Activated CD4-positive, alpha-beta T cell treated with anti-CD3 and anti-CD28 coated beads, Interleukin-2, amount 10 ng/mL, durations not matched to agents 7 days and 5 days (primary cell): ENCODE measurements at regions not wholly inside any gene's neighbourhood (a gene's known extent, or its start where the extent isn't known, plus 50 kb on each side); places are given as distances from the start of the nearest gene placed in this dataset.

ENCODE experiments used
- CTCF ChIA-PET: fragments of 350-600 bp; sonication (Branson Sonifier 250); formaldehyde crosslinking; loops from one replicate; lab custom pipeline; 2021; ENCODE audit warnings: antibody characterized with exemption; lab: Charles Lee
- POLR2A ChIA-PET: fragments of 350-600 bp; sonication (Branson Sonifier 250); formaldehyde crosslinking; loops from one replicate; lab custom pipeline; 2021; ENCODE audit warnings: antibody characterized with exemption; lab: Charles Lee
- DNase-seq: peaks from one replicate; pipeline ENCODE4 v3.0.0-alpha.2; 2020
- H3K27ac Mint-ChIP-seq: one replicate; pipeline ENCODE4 v1.8.0; 2021; ENCODE audit warnings: mild to moderate bottlenecking, moderate library complexity, mixed read lengths
- H3K27me3 Mint-ChIP-seq: one replicate; pipeline ENCODE4 v1.8.0; 2021; ENCODE audit warnings: mixed read lengths
- H3K36me3 Mint-ChIP-seq: one replicate; pipeline ENCODE4 v1.8.0; 2021; ENCODE audit warnings: low read depth, mixed read lengths
- H3K4me1 Mint-ChIP-seq: one replicate; pipeline ENCODE4 v1.8.0; 2021; ENCODE audit warnings: mixed read lengths
- H3K4me3 Mint-ChIP-seq: one replicate; pipeline ENCODE4 v1.8.0; 2021; ENCODE audit warnings: mild to moderate bottlenecking, moderate library complexity, mixed read lengths
- H3K9me3 Mint-ChIP-seq: one replicate; pipeline ENCODE4 v1.8.0; 2021; ENCODE audit warnings: mixed read lengths

GRCh38 chr2:155747531-155747930 lies 585.0 kb downstream of the NR4A2 start:
- Mint-ChIP-seq H3K36me3 (no peaks in the 10 kb centered on the region), H3K27ac (no peak overlapping the region), H3K27me3 (no peaks in the 10 kb centered on the region), H3K9me3 (peaks cover 5% of the 10 kb centered on the region), H3K4me1 (no peaks in the 10 kb centered on the region), H3K4me3 (no peak overlapping the region)
- ChIA-PET POLR2A (no interaction called here), CTCF (no interaction called here)
- no peak for DNase-seq

- H3K4me1 Mint-ChIP-seq: no peaks in the 10 kb centered on the region
- DNase-seq: no peak
- CTCF ChIA-PET: no interaction called here
- no peaks in the 10 kb centered on the region for H3K9me3 Mint-ChIP-seq
- no peak overlapping the region for H3K27ac Mint-ChIP-seq
- no peaks in the 10 kb centered on the region for H3K36me3 Mint-ChIP-seq
- H3K27me3 Mint-ChIP-seq: no peaks in the 10 kb centered on the region
- POLR2A ChIA-PET: no interaction called here
- H3K4me3 Mint-ChIP-seq: no peak overlapping the region
Measured at GRCh38 chr2:155733091-155733853, 599.2 kb downstream of the NR4A2 start.

GRCh38 chr2:155730804-155731203 lies 601.7 kb downstream of the NR4A2 start:
- ChIA-PET POLR2A (no interaction called here), CTCF (no interaction called here)
- Mint-ChIP-seq H3K4me3 (no peak overlapping the region), H3K27me3 (no peaks in the 10 kb centered on the region), H3K4me1 (no peaks in the 10 kb centered on the region), H3K36me3 (no peaks in the 10 kb centered on the region), H3K27ac (no peak overlapping the region), H3K9me3 (no peaks in the 10 kb centered on the region)
- DNase-seq: no peak

GRCh38 chr2:155727187-155727895 lies 605.2 kb downstream of the NR4A2 start:
- POLR2A ChIA-PET: no interaction called here
- H3K27me3 Mint-ChIP-seq: no peaks in the 10 kb centered on the region
- H3K4me1 Mint-ChIP-seq: no peaks in the 10 kb centered on the region
- DNase-seq: no peak
- no peak overlapping the region for H3K4me3 Mint-ChIP-seq
- CTCF ChIA-PET: no interaction called here
- H3K27ac Mint-ChIP-seq: no peak overlapping the region
- no peaks in the 10 kb centered on the region for H3K36me3 Mint-ChIP-seq
- H3K9me3 Mint-ChIP-seq: no peaks in the 10 kb centered on the region

GRCh38 chr2:155722290-155722689 lies 610.2 kb downstream of the NR4A2 start:
- POLR2A ChIA-PET: no interaction called here
- Mint-ChIP-seq H3K4me3 (no peak overlapping the region), H3K36me3 (no peaks in the 10 kb centered on the region), H3K9me3 (no peaks in the 10 kb centered on the region), H3K4me1 (no peaks in the 10 kb centered on the region), H3K27me3 (no peaks in the 10 kb centered on the region), H3K27ac (no peak overlapping the region)
- CTCF ChIA-PET: interaction anchor here (0.6 kb wide), 1 partner anchor 46 kb away, joined by 3 read pairs; no protein-coding TSS in a partner anchor
- no peak for DNase-seq

GRCh38 chr2:155715705-155716104 lies 616.8 kb downstream of the NR4A2 start:
- H3K4me1 Mint-ChIP-seq: no peaks in the 10 kb centered on the region
- H3K27me3 Mint-ChIP-seq: no peaks in the 10 kb centered on the region
- H3K27ac Mint-ChIP-seq: no peak overlapping the region
- DNase-seq: no peak
- H3K36me3 Mint-ChIP-seq: no peaks in the 10 kb centered on the region
- ChIA-PET CTCF (no interaction called here), POLR2A (no interaction called here)
- no peak overlapping the region for H3K4me3 Mint-ChIP-seq
- no peaks in the 10 kb centered on the region for H3K9me3 Mint-ChIP-seq

- Mint-ChIP-seq H3K4me1 (no peaks in the 10 kb centered on the region), H3K9me3 (no peaks in the 10 kb centered on the region), H3K36me3 (no peaks in the 10 kb centered on the region), H3K4me3 (no peak overlapping the region), H3K27ac (no peak overlapping the region), H3K27me3 (no peaks in the 10 kb centered on the region)
- ChIA-PET CTCF (no interaction called here), POLR2A (no interaction called here)
- DNase-seq: no peak
Measured at GRCh38 chr2:155714983-155715382, 617.5 kb downstream of the NR4A2 start.

GRCh38 chr2:155708071-155708470 lies 624.5 kb downstream of the NR4A2 start:
- POLR2A ChIA-PET: no interaction called here
- H3K4me3 Mint-ChIP-seq: no peak overlapping the region
- CTCF ChIA-PET: no interaction called here
- H3K4me1 Mint-ChIP-seq: no peaks in the 10 kb centered on the region
- H3K9me3 Mint-ChIP-seq: no peaks in the 10 kb centered on the region
- no peaks in the 10 kb centered on the region for H3K27me3 Mint-ChIP-seq
- H3K27ac Mint-ChIP-seq: no peak overlapping the region
- no peak for DNase-seq
- H3K36me3 Mint-ChIP-seq: no peaks in the 10 kb centered on the region

GRCh38 chr2:155703917-155704316 lies 628.6 kb downstream of the NR4A2 start:
- Mint-ChIP-seq H3K9me3 (no peaks in the 10 kb centered on the region), H3K4me1 (no peaks in the 10 kb centered on the region), H3K27ac (no peak overlapping the region), H3K36me3 (no peaks in the 10 kb centered on the region), H3K27me3 (no peaks in the 10 kb centered on the region), H3K4me3 (no peak overlapping the region)
- ChIA-PET CTCF (no interaction called here), POLR2A (no interaction called here)
- DNase-seq: no peak

GRCh38 chr2:155703048-155703447 lies 629.5 kb downstream of the NR4A2 start:
- Mint-ChIP-seq H3K27ac (no peak overlapping the region), H3K4me1 (no peaks in the 10 kb centered on the region), H3K36me3 (no peaks in the 10 kb centered on the region), H3K9me3 (no peaks in the 10 kb centered on the region), H3K4me3 (no peak overlapping the region), H3K27me3 (no peaks in the 10 kb centered on the region)
- POLR2A ChIA-PET: no interaction called here
- CTCF ChIA-PET: no interaction called here
- DNase-seq: no peak

- Mint-ChIP-seq H3K4me3 (no peak overlapping the region), H3K27ac (no peak overlapping the region)
Measured at GRCh38 chr2:155701721-155702120, 630.8 kb downstream of the NR4A2 start.

GRCh38 chr2:155696571-155696970 lies 636.0 kb downstream of the NR4A2 start:
- POLR2A ChIA-PET: no interaction called here

More at GRCh38 chr2:155701721-155702120, 630.8 kb downstream of the NR4A2 start:
- ChIA-PET POLR2A (no interaction called here), CTCF (no interaction called here)
- DNase-seq: no peak
- Mint-ChIP-seq H3K9me3 (no peaks in the 10 kb centered on the region), H3K27me3 (no peaks in the 10 kb centered on the region), H3K4me1 (no peaks in the 10 kb centered on the region), H3K36me3 (no peaks in the 10 kb centered on the region)

GRCh38 chr2:155695505-155695904 lies 637.0 kb downstream of the NR4A2 start:
- H3K4me1 Mint-ChIP-seq: no peaks in the 10 kb centered on the region
- ChIA-PET POLR2A (no interaction called here), CTCF (no interaction called here)
- H3K27ac Mint-ChIP-seq: no peak overlapping the region
- no peaks in the 10 kb centered on the region for H3K9me3 Mint-ChIP-seq
- H3K36me3 Mint-ChIP-seq: no peaks in the 10 kb centered on the region
- H3K4me3 Mint-ChIP-seq: no peak overlapping the region
- H3K27me3 Mint-ChIP-seq: no peaks in the 10 kb centered on the region
- DNase-seq: no peak

More at GRCh38 chr2:155696571-155696970, 636.0 kb downstream of the NR4A2 start:
- no peaks in the 10 kb centered on the region for H3K27me3 Mint-ChIP-seq
- no peaks in the 10 kb centered on the region for H3K36me3 Mint-ChIP-seq
- no peak for DNase-seq
- H3K9me3 Mint-ChIP-seq: no peaks in the 10 kb centered on the region
- CTCF ChIA-PET: no interaction called here
- H3K27ac Mint-ChIP-seq: no peak overlapping the region
- H3K4me3 Mint-ChIP-seq: no peak overlapping the region
- H3K4me1 Mint-ChIP-seq: no peaks in the 10 kb centered on the region
